Thoracic aorta (tissue), 2 donors: ENCODE measurements at regions not wholly inside any gene's neighbourhood (a gene's known extent, or its start where the extent isn't known, plus 50 kb on each side); places are given as distances from the start of the nearest gene placed in this dataset.

Source experiments
- ATAC-seq: fragments of 150-250 bp; one replicate; pipeline ENCODE4 v1.8.0; 2017; ENCODE audit warnings: low read depth; ENCODE audit not compliant: insufficient number of reproducible peaks, low FRiP score
- DNase-seq: peaks from one replicate; pipeline ENCODE4 v3.0.0-alpha.2; 2020; ENCODE audit warnings: low spot score
- H3K27ac ChIP-seq, 2 donors: fragments of 200-600 bp; sonication (generic); 1 replicate in 1 of 2; 2 replicates in 1 of 2; pipeline ENCODE4 v1.5.1; 2016; ENCODE audit warnings: mild to moderate bottlenecking in 2 of 2, moderate library complexity in 2 of 2
- H3K27me3 ChIP-seq: fragments of 200-600 bp; sonication (generic); replicated peaks from 2 replicates; pipeline ENCODE4 v1.6.0; 2016; ENCODE audit warnings: mild to moderate bottlenecking; ENCODE audit not compliant: insufficient read depth
- H3K36me3 ChIP-seq: fragments of 200-600 bp; sonication (generic); one replicate; pipeline ENCODE4 v1.5.1; 2016
- H3K4me1 ChIP-seq, 2 donors: fragments of 200-600 bp; sonication (generic); 1 replicate in 1 of 2; 2 replicates in 1 of 2; pipeline versions ENCODE4 v1.5.1 to v1.6.0; 2016; ENCODE audit warnings: low read depth in 2 of 2, mild to moderate bottlenecking in 1 of 2; ENCODE audit not compliant: control insufficient read depth in 1 of 2
- H3K4me3 ChIP-seq: fragments of 200-600 bp; sonication (generic); 2 replicates; pipeline ENCODE4 v1.5.1; 2016; ENCODE audit warnings: mild to moderate bottlenecking
- H3K9me3 ChIP-seq: fragments of 200-600 bp; sonication (generic); 2 replicates; pipeline ENCODE4 v1.5.1; 2016
- TF ChIP-seq, protein P1 (sequence below): fragments of 200-600 bp; sonication (generic); IDR thresholded peaks from one replicate; pipeline ENCODE4 v1.5.1; 2019; ENCODE audit warnings: antibody characterized with exemption

- TF ChIP-seq, protein P1, sequence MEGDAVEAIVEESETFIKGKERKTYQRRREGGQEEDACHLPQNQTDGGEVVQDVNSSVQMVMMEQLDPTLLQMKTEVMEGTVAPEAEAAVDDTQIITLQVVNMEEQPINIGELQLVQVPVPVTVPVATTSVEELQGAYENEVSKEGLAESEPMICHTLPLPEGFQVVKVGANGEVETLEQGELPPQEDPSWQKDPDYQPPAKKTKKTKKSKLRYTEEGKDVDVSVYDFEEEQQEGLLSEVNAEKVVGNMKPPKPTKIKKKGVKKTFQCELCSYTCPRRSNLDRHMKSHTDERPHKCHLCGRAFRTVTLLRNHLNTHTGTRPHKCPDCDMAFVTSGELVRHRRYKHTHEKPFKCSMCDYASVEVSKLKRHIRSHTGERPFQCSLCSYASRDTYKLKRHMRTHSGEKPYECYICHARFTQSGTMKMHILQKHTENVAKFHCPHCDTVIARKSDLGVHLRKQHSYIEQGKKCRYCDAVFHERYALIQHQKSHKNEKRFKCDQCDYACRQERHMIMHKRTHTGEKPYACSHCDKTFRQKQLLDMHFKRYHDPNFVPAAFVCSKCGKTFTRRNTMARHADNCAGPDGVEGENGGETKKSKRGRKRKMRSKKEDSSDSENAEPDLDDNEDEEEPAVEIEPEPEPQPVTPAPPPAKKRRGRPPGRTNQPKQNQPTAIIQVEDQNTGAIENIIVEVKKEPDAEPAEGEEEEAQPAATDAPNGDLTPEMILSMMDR = no peak
- Histone ChIP-seq H3K4me3 (no peak overlapping the region), H3K36me3 (no peaks in the 10 kb centered on the region), H3K9me3 (no peaks in the 10 kb centered on the region), H3K27me3 (no peaks in the 10 kb centered on the region), H3K27ac (no peak overlapping the region), H3K4me1 (peaks cover 0 to 4% of the 10 kb centered on the region in 2 donors)
- ATAC-seq (no peak), DNase-seq (no peak)
These were observed 461.1 kb upstream of the GOT2 start for GRCh38 chr16:59195242-59195641.

DNA sequence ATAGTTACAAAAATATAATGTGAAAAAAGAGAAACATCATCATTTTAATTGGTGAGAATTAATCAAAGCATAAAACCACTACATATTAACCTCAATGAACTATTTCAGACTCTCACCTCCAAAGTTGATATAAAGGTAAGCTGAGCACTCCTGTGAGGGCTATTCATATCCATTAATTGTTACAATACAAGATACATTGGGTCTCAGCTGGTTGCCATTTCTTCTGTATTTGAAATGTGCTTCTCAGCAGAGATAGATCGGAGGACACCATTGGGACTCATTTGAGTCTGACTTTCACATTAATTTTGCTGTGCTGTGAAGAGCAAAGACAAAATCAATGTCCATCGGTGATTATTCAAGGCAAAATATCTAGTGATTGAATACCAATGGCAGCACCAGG lies 459.5 kb upstream of the GOT2 start:
- peaks cover 0 to 4% of the 10 kb centered on the region in 2 donors for H3K4me1 ChIP-seq
- ATAC-seq = no peak
- no peaks in the 10 kb centered on the region for H3K36me3 ChIP-seq
- no peak overlapping the region for H3K4me3 ChIP-seq
- no peaks in the 10 kb centered on the region for H3K27me3 ChIP-seq
- DNase-seq = no peak
- TF ChIP-seq, protein P1 = no peak
- H3K27ac ChIP-seq = no peak overlapping the region
- no peaks in the 10 kb centered on the region for H3K9me3 ChIP-seq

- no peak overlapping the region for H3K4me3 ChIP-seq
- H3K36me3 ChIP-seq = no peaks in the 10 kb centered on the region
- ATAC-seq (no peak), DNase-seq (no peak)
- no peaks in the 10 kb centered on the region for H3K9me3 ChIP-seq
- no peak overlapping the region for H3K27ac ChIP-seq
- H3K4me1 ChIP-seq = no peaks in the 10 kb centered on the region
- TF ChIP-seq, protein P1 = no peak
- H3K27me3 ChIP-seq = no peaks in the 10 kb centered on the region
These were observed 458.6 kb upstream of the GOT2 start for GRCh38 chr16:59192551-59193199.

GRCh38 chr16:59190731-59191130 lies 456.6 kb upstream of the GOT2 start:
- ATAC-seq = no peak
- TF ChIP-seq, protein P1 = no peak
- no peak for DNase-seq
- H3K9me3 ChIP-seq = no peaks in the 10 kb centered on the region
- no peaks in the 10 kb centered on the region for H3K4me1 ChIP-seq
- H3K27ac ChIP-seq = no peak overlapping the region
- no peaks in the 10 kb centered on the region for H3K27me3 ChIP-seq
- H3K4me3 ChIP-seq = no peak overlapping the region
- no peaks in the 10 kb centered on the region for H3K36me3 ChIP-seq

- no peaks in the 10 kb centered on the region for H3K4me1 ChIP-seq
- TF ChIP-seq, protein P1 = no peak
- no peaks in the 10 kb centered on the region for H3K9me3 ChIP-seq
- no peak overlapping the region for H3K4me3 ChIP-seq
- H3K36me3 ChIP-seq = no peaks in the 10 kb centered on the region
- H3K27me3 ChIP-seq = no peaks in the 10 kb centered on the region
- DNase-seq (no peak), ATAC-seq (no peak)
- no peak overlapping the region for H3K27ac ChIP-seq
These were observed 453.9 kb upstream of the GOT2 start for GRCh38 chr16:59188029-59188428.
